H1 (cell line): ENCODE measurements at regions not wholly inside any gene's neighbourhood (a gene's known extent, or its start where the extent isn't known, plus 50 kb on each side); places are given as distances from the start of the nearest gene placed in this dataset.

Experiments used
- GABPA ChIP-seq: IDR thresholded peaks from 2 replicates; pipeline ENCODE4 v1.6.1; 2011; ENCODE audit warnings: mild to moderate bottlenecking, low read length, moderate library complexity, borderline replicate concordance; ENCODE audit not compliant: insufficient read depth
- KDM1A ChIP-seq: fragments of 200-600, 300-600 bp; sonication (generic); IDR thresholded peaks from 2 replicates; pipeline ENCODE4 v1.7.1; 2016; ENCODE audit warnings: mild to moderate bottlenecking, low read length, borderline replicate concordance
- TBP ChIP-seq: IDR thresholded peaks from 2 replicates; pipeline ENCODE4 v1.6.1; 2011; ENCODE audit warnings: low read depth, low read length, improper control_type of control experiment

DNA sequence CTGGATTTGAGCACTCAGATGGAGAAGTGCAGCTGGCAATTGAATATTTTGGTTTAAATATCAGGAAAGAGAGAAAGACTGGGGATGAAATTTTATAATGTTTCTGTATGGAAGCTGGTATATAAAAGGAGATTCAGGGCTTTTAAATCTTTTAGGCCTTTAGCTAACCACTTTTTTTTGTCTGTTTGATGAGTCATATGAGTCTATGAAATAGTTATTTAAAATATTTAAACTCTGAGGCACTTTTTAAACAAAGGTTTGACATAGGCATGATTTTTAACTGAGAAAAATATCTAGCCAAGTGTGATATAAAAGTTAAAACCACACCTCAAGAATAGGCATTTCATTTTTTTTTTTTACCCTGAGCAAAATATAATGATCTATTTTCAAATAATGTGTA, 944.3 kb downstream of the GATA3 start (continued):
- TF ChIP-seq KDM1A = no peak
- TF ChIP-seq GABPA = no peak
- no peak for TF ChIP-seq TBP
